Calu3 (cell line): ENCODE measurements at regions not wholly inside any gene's neighbourhood (a gene's known extent, or its start where the extent isn't known, plus 50 kb on each side); places are given as distances from the start of the nearest gene placed in this dataset.

Source experiments
- BruUV-seq: library from RNA; stranded (reverse); fragments of 400-500 nt; replicated peaks from 2 replicates; lab custom pipeline; 2021; lab: Mats Ljungman, UMichigan
- CTCF ChIA-PET: fragments of 300-600 bp; sonication (Branson Sonifier 250); formaldehyde crosslinking; loops from one replicate; lab custom pipeline; 2022; ENCODE audit warnings: antibody characterized with exemption; lab: Charles Lee
- DNase-seq: peaks from one replicate; pipeline ENCODE4 v3.0.0; 2022
- H3K27ac Mint-ChIP-seq: one replicate; pipeline ENCODE4 v1.8.0; 2022; ENCODE audit warnings: mixed read lengths; ENCODE audit not compliant: unreplicated experiment
- H3K27me3 Mint-ChIP-seq: one replicate; pipeline ENCODE4 v1.8.0; 2022; ENCODE audit warnings: mixed read lengths; ENCODE audit not compliant: unreplicated experiment
- H3K36me3 Mint-ChIP-seq: one replicate; pipeline ENCODE4 v1.8.0; 2022; ENCODE audit warnings: mild to moderate bottlenecking, moderate library complexity, mixed read lengths; ENCODE audit not compliant: insufficient read depth, unreplicated experiment
- H3K4me1 Mint-ChIP-seq: one replicate; pipeline ENCODE4 v1.8.0; 2022; ENCODE audit warnings: mild to moderate bottlenecking, low read depth, mixed read lengths; ENCODE audit not compliant: unreplicated experiment
- H3K4me3 Mint-ChIP-seq: one replicate; pipeline ENCODE4 v1.8.0; 2022; ENCODE audit warnings: mild to moderate bottlenecking, low read depth, moderate library complexity, mixed read lengths; ENCODE audit not compliant: unreplicated experiment
- H3K9me3 Mint-ChIP-seq: one replicate; pipeline ENCODE4 v1.8.0; 2022; ENCODE audit warnings: low read depth, mixed read lengths; ENCODE audit not compliant: unreplicated experiment
- intact Hi-C: fragments of 100-400 bp; cut with micrococcal nuclease; formaldehyde crosslinking; loops from one replicate; pipeline ENCODE4 v1.10.0; 2022; ENCODE audit not compliant: unreplicated experiment
- TF ChIP-seq, protein P1 (sequence below): fragments of 200-600 bp; IDR thresholded peaks from one replicate; pipeline ENCODE4 v1.8.0; 2022; ENCODE audit warnings: antibody characterized with exemption; ENCODE audit not compliant: unreplicated experiment

- intact Hi-C loops: no loop called here
- Mint-ChIP-seq H3K9me3 (no peaks in the 10 kb centered on the region), H3K27me3 (no peaks in the 10 kb centered on the region), H3K27ac (no peak overlapping the region), H3K4me1 (no peaks in the 10 kb centered on the region), H3K4me3 (no peak overlapping the region), H3K36me3 (no peaks in the 10 kb centered on the region)
- no TSS peak for BruUV-seq
- TF ChIP-seq, protein P1, sequence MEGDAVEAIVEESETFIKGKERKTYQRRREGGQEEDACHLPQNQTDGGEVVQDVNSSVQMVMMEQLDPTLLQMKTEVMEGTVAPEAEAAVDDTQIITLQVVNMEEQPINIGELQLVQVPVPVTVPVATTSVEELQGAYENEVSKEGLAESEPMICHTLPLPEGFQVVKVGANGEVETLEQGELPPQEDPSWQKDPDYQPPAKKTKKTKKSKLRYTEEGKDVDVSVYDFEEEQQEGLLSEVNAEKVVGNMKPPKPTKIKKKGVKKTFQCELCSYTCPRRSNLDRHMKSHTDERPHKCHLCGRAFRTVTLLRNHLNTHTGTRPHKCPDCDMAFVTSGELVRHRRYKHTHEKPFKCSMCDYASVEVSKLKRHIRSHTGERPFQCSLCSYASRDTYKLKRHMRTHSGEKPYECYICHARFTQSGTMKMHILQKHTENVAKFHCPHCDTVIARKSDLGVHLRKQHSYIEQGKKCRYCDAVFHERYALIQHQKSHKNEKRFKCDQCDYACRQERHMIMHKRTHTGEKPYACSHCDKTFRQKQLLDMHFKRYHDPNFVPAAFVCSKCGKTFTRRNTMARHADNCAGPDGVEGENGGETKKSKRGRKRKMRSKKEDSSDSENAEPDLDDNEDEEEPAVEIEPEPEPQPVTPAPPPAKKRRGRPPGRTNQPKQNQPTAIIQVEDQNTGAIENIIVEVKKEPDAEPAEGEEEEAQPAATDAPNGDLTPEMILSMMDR: no peak
- DNase-seq: no peak
- CTCF ChIA-PET: no interaction called here
Observed at GRCh38 chr9:28053096-28053777, 480.0 kb upstream of the C9orf72 start.

GRCh38 chr9:28056006-28056405 lies 482.7 kb upstream of the C9orf72 start:
- TF ChIP-seq, protein P1: no peak
- H3K4me1 Mint-ChIP-seq: no peaks in the 10 kb centered on the region
- CTCF ChIA-PET: no interaction called here
- H3K9me3 Mint-ChIP-seq: no peaks in the 10 kb centered on the region
- no peak overlapping the region for H3K27ac Mint-ChIP-seq
- H3K36me3 Mint-ChIP-seq: no peaks in the 10 kb centered on the region
- intact Hi-C loops: no loop called here
- no peak overlapping the region for H3K4me3 Mint-ChIP-seq
- BruUV-seq: no TSS peak
- H3K27me3 Mint-ChIP-seq: no peaks in the 10 kb centered on the region
- no peak for DNase-seq

GRCh38 chr9:28056466-28056865 lies 483.2 kb upstream of the C9orf72 start:
- intact Hi-C loops: no loop called here
- Mint-ChIP-seq H3K4me3 (no peak overlapping the region), H3K36me3 (no peaks in the 10 kb centered on the region), H3K9me3 (no peaks in the 10 kb centered on the region), H3K4me1 (no peaks in the 10 kb centered on the region), H3K27ac (no peak overlapping the region), H3K27me3 (no peaks in the 10 kb centered on the region)
- no peak for DNase-seq
- TF ChIP-seq, protein P1: no peak
- no TSS peak for BruUV-seq
- CTCF ChIA-PET: no interaction called here

DNA sequence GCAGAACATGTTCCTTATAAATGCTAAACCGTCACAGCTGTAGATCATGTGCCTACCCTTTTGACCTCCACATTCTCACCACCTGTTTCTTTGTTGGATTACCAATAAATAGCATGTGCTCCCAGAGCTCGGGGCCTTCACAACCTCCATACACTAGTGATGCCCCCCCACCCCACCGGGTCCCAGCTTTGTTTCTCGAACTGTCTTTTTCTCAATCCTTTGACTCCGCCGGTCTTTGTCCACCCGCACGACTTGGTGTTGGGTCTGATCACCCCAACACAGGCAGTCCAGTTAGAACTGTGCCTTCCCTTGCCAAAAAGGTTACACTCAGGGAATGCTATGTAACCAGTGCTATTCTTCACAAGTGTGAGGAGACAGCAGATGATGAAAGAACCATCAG lies 485.9 kb upstream of the C9orf72 start:
- intact Hi-C loops: no loop called here
- H3K9me3 Mint-ChIP-seq: no peaks in the 10 kb centered on the region
- no TSS peak for BruUV-seq
- no peaks in the 10 kb centered on the region for H3K36me3 Mint-ChIP-seq
- CTCF ChIA-PET: no interaction called here
- no peaks in the 10 kb centered on the region for H3K27me3 Mint-ChIP-seq
- DNase-seq: no peak
- TF ChIP-seq, protein P1: no peak
- H3K4me3 Mint-ChIP-seq: no peak overlapping the region
- H3K4me1 Mint-ChIP-seq: no peaks in the 10 kb centered on the region
- no peak overlapping the region for H3K27ac Mint-ChIP-seq
